ENCODE measurements at regions not wholly inside any gene's neighbourhood (a gene's known extent, or its start where the extent isn't known, plus 50 kb on each side); places are given as distances from the start of the nearest gene placed in this dataset.

GRCh38 chr2:6297238-6297637 lies 568.5 kb downstream of the CMPK2 start:
- Histone ChIP-seq H3K9me2 (replicated peaks; ENCODE audit: low read length) (no peaks in the 10 kb centered on the region), H3K4me2 (ENCODE audit: low read length) (no peak overlapping the region), H3F3A (ENCODE audit: low read length, unreplicated experiment) (no peaks in the 10 kb centered on the region), H3K9me3 (ENCODE audit: low read length) (no peaks in the 10 kb centered on the region), H3K9ac (ENCODE audit: low read length) (no peak overlapping the region), H3K27me3 (ENCODE audit: low read length) (no peaks in the 10 kb centered on the region), H3K4me1 (ENCODE audit: insufficient read depth, low read length) (no peaks in the 10 kb centered on the region), H3K79me2 (ENCODE audit: low read length) (no peaks in the 10 kb centered on the region), H4K20me1 (ENCODE audit: low read length) (no peaks in the 10 kb centered on the region), H3K4me3 (ENCODE audit: low read length) (no peak overlapping the region), H3K36me3 (ENCODE audit: low read depth, low read length) (no peaks in the 10 kb centered on the region), H3K27ac (ENCODE audit: low read length) (no peak overlapping the region), H2AFZ (ENCODE audit: low read length) (no peak overlapping the region)
- DNase-seq (no peak), ATAC-seq (no peak)
- BruUV-seq (replicated peaks), result no TSS peak
- POLR2A ChIA-PET (ENCODE audit: unreplicated experiment), result no interaction called here
- CTCF ChIA-PET, result no interaction called here
- intact Hi-C loops (cut with micrococcal nuclease), result no loop called here
- TF ChIP-seq CTCF (conservative IDR thresholded peaks at IDR 0.05; ENCODE audit: low read depth, low read length), result no peak
- no peak for TF ChIP-seq EZH2 (IDR thresholded peaks at IDR 0.05; ENCODE audit: low read length, unreplicated experiment)
- TF ChIP-seq EZH2phosphoT487 (IDR thresholded peaks at IDR 0.05; ENCODE audit: borderline replicate concordance, low read length), result no peak

GRCh38 chr2:6301426-6301825 lies 564.3 kb downstream of the CMPK2 start:
- no TSS peak for BruUV-seq (replicated peaks)
- Histone ChIP-seq H4K20me1 (ENCODE audit: low read length) (no peaks in the 10 kb centered on the region), H2AFZ (ENCODE audit: low read length) (no peak overlapping the region), H3K9ac (ENCODE audit: low read length) (no peak overlapping the region), H3K4me2 (ENCODE audit: low read length) (no peak overlapping the region), H3K27ac (ENCODE audit: low read length) (no peak overlapping the region), H3K4me3 (ENCODE audit: low read length) (no peak overlapping the region), H3K4me1 (ENCODE audit: insufficient read depth, low read length) (no peaks in the 10 kb centered on the region), H3K9me3 (ENCODE audit: low read length) (no peaks in the 10 kb centered on the region), H3F3A (ENCODE audit: low read length, unreplicated experiment) (no peaks in the 10 kb centered on the region), H3K79me2 (ENCODE audit: low read length) (no peaks in the 10 kb centered on the region), H3K36me3 (ENCODE audit: low read depth, low read length) (no peaks in the 10 kb centered on the region), H3K27me3 (ENCODE audit: low read length) (no peaks in the 10 kb centered on the region), H3K9me2 (replicated peaks; ENCODE audit: low read length) (no peaks in the 10 kb centered on the region)
- ChIA-PET CTCF (no interaction called here), POLR2A (ENCODE audit: unreplicated experiment) (no interaction called here)
- intact Hi-C loops (cut with micrococcal nuclease), result no loop called here
- no peak for ATAC-seq
- TF ChIP-seq EZH2 (IDR thresholded peaks at IDR 0.05; ENCODE audit: low read length, unreplicated experiment) (no peak), CTCF (conservative IDR thresholded peaks at IDR 0.05; ENCODE audit: low read depth, low read length) (no peak), EZH2phosphoT487 (IDR thresholded peaks at IDR 0.05; ENCODE audit: borderline replicate concordance, low read length) (no peak)
- no peak for DNase-seq

GRCh38 chr2:6308986-6309385 lies 556.7 kb downstream of the CMPK2 start:
- Histone ChIP-seq H2AFZ (ENCODE audit: low read length) (no peak overlapping the region), H3K4me2 (ENCODE audit: low read length) (no peak overlapping the region), H3K27ac (ENCODE audit: low read length) (no peak overlapping the region), H4K20me1 (ENCODE audit: low read length) (no peaks in the 10 kb centered on the region), H3K9me2 (replicated peaks; ENCODE audit: low read length) (no peaks in the 10 kb centered on the region), H3K9me3 (ENCODE audit: low read length) (no peaks in the 10 kb centered on the region), H3K79me2 (ENCODE audit: low read length) (no peaks in the 10 kb centered on the region), H3K27me3 (ENCODE audit: low read length) (peaks cover 3% of the 10 kb centered on the region; the same call in 1 of the 2 replicates), H3K4me3 (ENCODE audit: low read length) (no peak overlapping the region), H3F3A (ENCODE audit: low read length, unreplicated experiment) (no peaks in the 10 kb centered on the region), H3K9ac (ENCODE audit: low read length) (no peak overlapping the region), H3K36me3 (ENCODE audit: low read depth, low read length) (no peaks in the 10 kb centered on the region), H3K4me1 (ENCODE audit: insufficient read depth, low read length) (no peaks in the 10 kb centered on the region)
- DNase-seq, result no peak
- POLR2A ChIA-PET (ENCODE audit: unreplicated experiment), result no interaction called here
- CTCF ChIA-PET, result no interaction called here
- no TSS peak for BruUV-seq (replicated peaks)
- intact Hi-C loops (cut with micrococcal nuclease), result no loop called here
- ATAC-seq, result no peak
- TF ChIP-seq CTCF (conservative IDR thresholded peaks at IDR 0.05; ENCODE audit: low read depth, low read length) (no peak), EZH2 (IDR thresholded peaks at IDR 0.05; ENCODE audit: low read length, unreplicated experiment) (no peak), EZH2phosphoT487 (IDR thresholded peaks at IDR 0.05; ENCODE audit: borderline replicate concordance, low read length) (no peak)
